ENCODE measurements at regions not wholly inside any gene's neighbourhood (a gene's known extent, or its start where the extent isn't known, plus 50 kb on each side); places are given as distances from the start of the nearest gene placed in this dataset.

GRCh38 chr14:97785495-97785894 is 988.3 kb downstream of the VRK1 start:
- Histone ChIP-seq H3K27me3 (replicated peaks; ENCODE audit: control insufficient read depth, insufficient read depth, low read length) (no peaks in the 10 kb centered on the region), H3K4me3 (replicated peaks; ENCODE audit: low read depth, low read length) (no peak overlapping the region), H3K36me3 (ENCODE audit: control insufficient read depth, insufficient read depth, low read length) (no peaks in the 10 kb centered on the region)
- DNase-seq (ENCODE audit: extremely low read depth, insufficient read length): no peak
- no peak for TF ChIP-seq CTCF (IDR thresholded peaks at IDR 0.05; ENCODE audit: insufficient read depth, low read length, poor library complexity, severe bottlenecking)

GRCh38 chr14:97788364-97788763 is 991.2 kb downstream of the VRK1 start:
- no peak for DNase-seq (ENCODE audit: extremely low read depth, insufficient read length)
- no peaks in the 10 kb centered on the region for H3K27me3 ChIP-seq (replicated peaks; ENCODE audit: control insufficient read depth, insufficient read depth, low read length)
- H3K36me3 ChIP-seq (ENCODE audit: control insufficient read depth, insufficient read depth, low read length): no peaks in the 10 kb centered on the region
- TF ChIP-seq CTCF (IDR thresholded peaks at IDR 0.05; ENCODE audit: insufficient read depth, low read length, poor library complexity, severe bottlenecking): no peak
- H3K4me3 ChIP-seq (replicated peaks; ENCODE audit: low read depth, low read length): no peak overlapping the region

GRCh38 chr14:97788846-97789526 is 991.8 kb downstream of the VRK1 start:
- H3K27me3 ChIP-seq (replicated peaks; ENCODE audit: control insufficient read depth, insufficient read depth, low read length): no peaks in the 10 kb centered on the region

GRCh38 chr14:97791072-97791471 is 993.9 kb downstream of the VRK1 start:
- no peak for DNase-seq (ENCODE audit: extremely low read depth, insufficient read length)
- Histone ChIP-seq H3K27me3 (replicated peaks; ENCODE audit: control insufficient read depth, insufficient read depth, low read length) (no peaks in the 10 kb centered on the region), H3K4me3 (replicated peaks; ENCODE audit: low read depth, low read length) (no peak overlapping the region), H3K36me3 (ENCODE audit: control insufficient read depth, insufficient read depth, low read length) (no peaks in the 10 kb centered on the region)
- TF ChIP-seq CTCF (IDR thresholded peaks at IDR 0.05; ENCODE audit: insufficient read depth, low read length, poor library complexity, severe bottlenecking): no peak

More at GRCh38 chr14:97788846-97789526, 991.8 kb downstream of the VRK1 start:
- DNase-seq (ENCODE audit: extremely low read depth, insufficient read length): no peak
- TF ChIP-seq CTCF (IDR thresholded peaks at IDR 0.05; ENCODE audit: insufficient read depth, low read length, poor library complexity, severe bottlenecking): no peak
- Histone ChIP-seq H3K36me3 (ENCODE audit: control insufficient read depth, insufficient read depth, low read length) (no peaks in the 10 kb centered on the region), H3K4me3 (replicated peaks; ENCODE audit: low read depth, low read length) (no peak overlapping the region)

GRCh38 chr14:97791906-97792305 is 994.7 kb downstream of the VRK1 start:
- no peak for TF ChIP-seq CTCF (IDR thresholded peaks at IDR 0.05; ENCODE audit: insufficient read depth, low read length, poor library complexity, severe bottlenecking)
- no peak for DNase-seq (ENCODE audit: extremely low read depth, insufficient read length)
- H3K27me3 ChIP-seq (replicated peaks; ENCODE audit: control insufficient read depth, insufficient read depth, low read length): no peaks in the 10 kb centered on the region
- no peak overlapping the region for H3K4me3 ChIP-seq (replicated peaks; ENCODE audit: low read depth, low read length)
- no peaks in the 10 kb centered on the region for H3K36me3 ChIP-seq (ENCODE audit: control insufficient read depth, insufficient read depth, low read length)

GRCh38 chr14:97796511-97796910 is 999.3 kb downstream of the VRK1 start:
- Histone ChIP-seq H3K27me3 (replicated peaks; ENCODE audit: control insufficient read depth, insufficient read depth, low read length) (no peaks in the 10 kb centered on the region), H3K4me3 (replicated peaks; ENCODE audit: low read depth, low read length) (no peak overlapping the region), H3K36me3 (ENCODE audit: control insufficient read depth, insufficient read depth, low read length) (no peaks in the 10 kb centered on the region)
- TF ChIP-seq CTCF (IDR thresholded peaks at IDR 0.05; ENCODE audit: insufficient read depth, low read length, poor library complexity, severe bottlenecking): peak; percentile 11
- DNase-seq (ENCODE audit: extremely low read depth, insufficient read length): no peak

Data from GM06990 (cell line).